ENCODE measurements at regions not wholly inside any gene's neighbourhood (a gene's known extent, or its start where the extent isn't known, plus 50 kb on each side); places are given as distances from the start of the nearest gene placed in this dataset.

- TF ChIP-seq CTCF (IDR thresholded peaks at IDR 0.05): no peak
- TF ChIP-seq POLR2AphosphoS5 (IDR thresholded peaks at IDR 0.05): peak in 1 of 3 donors; percentile 22
Observed at GRCh38 chr13:37175996-37176395, 70.5 kb upstream of the CSNK1A1L start.
